ENCODE measurements at regions not wholly inside any gene's neighbourhood (a gene's known extent, or its start where the extent isn't known, plus 50 kb on each side); places are given as distances from the start of the nearest gene placed in this dataset.
A peak's percentile ranks its signal among the peaks of the same experiment; 100 is the strongest.

GRCh38 chr1:238592621-238593020 lies 701.9 kb upstream of the ZP4 start:
- no peak overlapping the region for H3K27ac Mint-ChIP-seq (ENCODE audit: unreplicated experiment)
- FAIRE-seq: no peak
- H3K79me2 ChIP-seq (ENCODE audit: insufficient read depth, low read length): no peaks in the 10 kb centered on the region
- H3K27me3 Mint-ChIP-seq (ENCODE audit: low read depth, unreplicated experiment): no peaks in the 10 kb centered on the region
- no peaks in the 10 kb centered on the region for H3K27me3 ChIP-seq (ENCODE audit: insufficient read depth, low read length)
- DNase-seq (ENCODE audit: low read depth): no peak
- no peak overlapping the region for H3K27ac ChIP-seq (ENCODE audit: low read depth, low read length)
- no peak overlapping the region for H3K4me3 Mint-ChIP-seq (ENCODE audit: unreplicated experiment)
- no peaks in the 10 kb centered on the region for H3K4me1 ChIP-seq (ENCODE audit: insufficient read depth, low read length)
- TF ChIP-seq EZH2 (IDR thresholded peaks at IDR 0.05; ENCODE audit: insufficient read depth, low read length): no peak
- TF ChIP-seq, protein P1, sequence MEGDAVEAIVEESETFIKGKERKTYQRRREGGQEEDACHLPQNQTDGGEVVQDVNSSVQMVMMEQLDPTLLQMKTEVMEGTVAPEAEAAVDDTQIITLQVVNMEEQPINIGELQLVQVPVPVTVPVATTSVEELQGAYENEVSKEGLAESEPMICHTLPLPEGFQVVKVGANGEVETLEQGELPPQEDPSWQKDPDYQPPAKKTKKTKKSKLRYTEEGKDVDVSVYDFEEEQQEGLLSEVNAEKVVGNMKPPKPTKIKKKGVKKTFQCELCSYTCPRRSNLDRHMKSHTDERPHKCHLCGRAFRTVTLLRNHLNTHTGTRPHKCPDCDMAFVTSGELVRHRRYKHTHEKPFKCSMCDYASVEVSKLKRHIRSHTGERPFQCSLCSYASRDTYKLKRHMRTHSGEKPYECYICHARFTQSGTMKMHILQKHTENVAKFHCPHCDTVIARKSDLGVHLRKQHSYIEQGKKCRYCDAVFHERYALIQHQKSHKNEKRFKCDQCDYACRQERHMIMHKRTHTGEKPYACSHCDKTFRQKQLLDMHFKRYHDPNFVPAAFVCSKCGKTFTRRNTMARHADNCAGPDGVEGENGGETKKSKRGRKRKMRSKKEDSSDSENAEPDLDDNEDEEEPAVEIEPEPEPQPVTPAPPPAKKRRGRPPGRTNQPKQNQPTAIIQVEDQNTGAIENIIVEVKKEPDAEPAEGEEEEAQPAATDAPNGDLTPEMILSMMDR (IDR thresholded peaks at IDR 0.05; ENCODE audit: insufficient read depth, low read depth, low read length): no peak
- no peaks in the 10 kb centered on the region for H3K36me3 ChIP-seq (ENCODE audit: insufficient read depth, low read length)
- no peaks in the 10 kb centered on the region for H3K4me1 Mint-ChIP-seq (ENCODE audit: low read depth, unreplicated experiment)
- H3K9me3 ChIP-seq (ENCODE audit: insufficient read depth, low read depth, low read length): no peaks in the 10 kb centered on the region
- H2AFZ ChIP-seq (ENCODE audit: low read depth, low read length): no peak overlapping the region
- no peak overlapping the region for H3K9ac ChIP-seq (ENCODE audit: low read length)
- no peak overlapping the region for H3K4me3 ChIP-seq (ENCODE audit: insufficient read depth, low read depth, low read length)
- no peaks in the 10 kb centered on the region for H3K9me3 Mint-ChIP-seq (ENCODE audit: unreplicated experiment)
- H3K4me2 ChIP-seq (ENCODE audit: low read length): no peak overlapping the region
- H3K36me3 Mint-ChIP-seq (ENCODE audit: low read depth, unreplicated experiment): no peaks in the 10 kb centered on the region
- H4K20me1 ChIP-seq (ENCODE audit: insufficient read depth, low read length): no peaks in the 10 kb centered on the region

- H3K9ac ChIP-seq (ENCODE audit: low read length): peak overlapping the region; percentile 21
- no peaks in the 10 kb centered on the region for H4K20me1 ChIP-seq (ENCODE audit: insufficient read depth, low read length)
- DNase-seq (ENCODE audit: low read depth): peak; percentile 54
These were observed 699.2 kb upstream of the ZP4 start for GRCh38 chr1:238589843-238590435.

GRCh38 chr1:238582816-238583215 lies 692.1 kb upstream of the ZP4 start:
- no peaks in the 10 kb centered on the region for H4K20me1 ChIP-seq (ENCODE audit: insufficient read depth, low read length)
- no peak overlapping the region for H3K4me3 ChIP-seq (ENCODE audit: insufficient read depth, low read depth, low read length)
- no peaks in the 10 kb centered on the region for H3K79me2 ChIP-seq (ENCODE audit: insufficient read depth, low read length)
- no peak overlapping the region for H3K4me2 ChIP-seq (ENCODE audit: low read length)
- no peaks in the 10 kb centered on the region for H3K9me3 ChIP-seq (ENCODE audit: insufficient read depth, low read depth, low read length)
- Mint-ChIP-seq H3K27me3 (ENCODE audit: low read depth, unreplicated experiment) (no peaks in the 10 kb centered on the region), H3K27ac (ENCODE audit: unreplicated experiment) (no peak overlapping the region), H3K4me3 (ENCODE audit: unreplicated experiment) (no peak overlapping the region), H3K4me1 (ENCODE audit: low read depth, unreplicated experiment) (no peaks in the 10 kb centered on the region), H3K36me3 (ENCODE audit: low read depth, unreplicated experiment) (no peaks in the 10 kb centered on the region), H3K9me3 (ENCODE audit: unreplicated experiment) (no peaks in the 10 kb centered on the region)
- H3K36me3 ChIP-seq (ENCODE audit: insufficient read depth, low read length): no peaks in the 10 kb centered on the region
- no peaks in the 10 kb centered on the region for H3K27me3 ChIP-seq (ENCODE audit: insufficient read depth, low read length)
- TF ChIP-seq, protein P1 (IDR thresholded peaks at IDR 0.05; ENCODE audit: insufficient read depth, low read depth, low read length): no peak
- TF ChIP-seq EZH2 (IDR thresholded peaks at IDR 0.05; ENCODE audit: insufficient read depth, low read length): no peak
- no peak overlapping the region for H2AFZ ChIP-seq (ENCODE audit: low read depth, low read length)
- DNase-seq (ENCODE audit: low read depth): peak; percentile 14
- H3K9ac ChIP-seq (ENCODE audit: low read length): no peak overlapping the region
- no peak overlapping the region for H3K27ac ChIP-seq (ENCODE audit: low read depth, low read length)
- H3K4me1 ChIP-seq (ENCODE audit: insufficient read depth, low read length): no peaks in the 10 kb centered on the region
- FAIRE-seq: no peak

More at GRCh38 chr1:238589843-238590435, 699.2 kb upstream of the ZP4 start:
- H3K27me3 Mint-ChIP-seq (ENCODE audit: low read depth, unreplicated experiment): no peaks in the 10 kb centered on the region
- no peaks in the 10 kb centered on the region for H3K4me1 ChIP-seq (ENCODE audit: insufficient read depth, low read length)
- H3K27ac ChIP-seq (ENCODE audit: low read depth, low read length): peak overlapping the region; percentile 2
- no peak overlapping the region for H3K4me3 Mint-ChIP-seq (ENCODE audit: unreplicated experiment)
- no peak for FAIRE-seq
- H3K9me3 ChIP-seq (ENCODE audit: insufficient read depth, low read depth, low read length): no peaks in the 10 kb centered on the region
- H3K27me3 ChIP-seq (ENCODE audit: insufficient read depth, low read length): no peaks in the 10 kb centered on the region
- H3K4me1 Mint-ChIP-seq (ENCODE audit: low read depth, unreplicated experiment): no peaks in the 10 kb centered on the region
- H2AFZ ChIP-seq (ENCODE audit: low read depth, low read length): no peak overlapping the region
- TF ChIP-seq EZH2 (IDR thresholded peaks at IDR 0.05; ENCODE audit: insufficient read depth, low read length): no peak
- TF ChIP-seq, protein P1 (IDR thresholded peaks at IDR 0.05; ENCODE audit: insufficient read depth, low read depth, low read length): no peak
- H3K27ac Mint-ChIP-seq (ENCODE audit: unreplicated experiment): no peak overlapping the region
- no peak overlapping the region for H3K4me3 ChIP-seq (ENCODE audit: insufficient read depth, low read depth, low read length)
- H3K4me2 ChIP-seq (ENCODE audit: low read length): peak overlapping the region; percentile 31
- H3K36me3 Mint-ChIP-seq (ENCODE audit: low read depth, unreplicated experiment): no peaks in the 10 kb centered on the region
- no peaks in the 10 kb centered on the region for H3K36me3 ChIP-seq (ENCODE audit: insufficient read depth, low read length)
- H3K79me2 ChIP-seq (ENCODE audit: insufficient read depth, low read length): no peaks in the 10 kb centered on the region
- H3K9me3 Mint-ChIP-seq (ENCODE audit: unreplicated experiment): no peaks in the 10 kb centered on the region

Data from astrocyte (in vitro differentiated cells and primary cell).